GM04504 (cell line): ENCODE measurements at regions not wholly inside any gene's neighbourhood (a gene's known extent, or its start where the extent isn't known, plus 50 kb on each side); places are given as distances from the start of the nearest gene placed in this dataset.

Experiments used
- DNase-seq: peaks from one replicate; pipeline ENCODE4 v3.0.0-alpha.2; 2012; ENCODE audit warnings: low read depth

GRCh38 chr7:136064627-136065237, 87.6 kb upstream of the MTPN start:
- DNase-seq: no peak

- no peak for DNase-seq
Observed at GRCh38 chr7:136064081-136064480, 86.9 kb upstream of the MTPN start.

- DNase-seq: no peak
Observed at GRCh38 chr7:136063326-136063666, 86.1 kb upstream of the MTPN start.

- no peak for DNase-seq
Observed at GRCh38 chr7:136062625-136063325, 85.6 kb upstream of the MTPN start.

- DNase-seq: no peak
Observed at GRCh38 chr7:136061433-136061832, 84.3 kb upstream of the MTPN start.

GRCh38 chr7:136058546-136058945, 81.4 kb upstream of the MTPN start:
- no peak for DNase-seq

GRCh38 chr7:136057509-136057908, 80.3 kb upstream of the MTPN start:
- DNase-seq: no peak

GRCh38 chr7:136056651-136057231, 79.6 kb upstream of the MTPN start:
- no peak for DNase-seq

GRCh38 chr7:136055266-136055665, 78.1 kb upstream of the MTPN start:
- DNase-seq: no peak

GRCh38 chr7:136053689-136054485, 76.7 kb upstream of the MTPN start:
- DNase-seq: no peak

GRCh38 chr7:136051203-136051928, 74.2 kb upstream of the MTPN start:
- no peak for DNase-seq

- DNase-seq: no peak
Observed at GRCh38 chr7:136050462-136050847, 73.3 kb upstream of the MTPN start.

- no peak for DNase-seq
Observed at GRCh38 chr7:136049818-136050461, 72.8 kb upstream of the MTPN start.

- DNase-seq: no peak
Observed at GRCh38 chr7:136049117-136049516, 72.0 kb upstream of the MTPN start.

- DNase-seq: no peak
Observed at GRCh38 chr7:136046548-136046947, 69.4 kb upstream of the MTPN start.

- DNase-seq: no peak
Observed at GRCh38 chr7:136045992-136046391, 68.8 kb upstream of the MTPN start.

GRCh38 chr7:136045181-136045580, 68.0 kb upstream of the MTPN start:
- no peak for DNase-seq

GRCh38 chr7:136039577-136040345, 62.6 kb upstream of the MTPN start:
- DNase-seq: no peak

- no peak for DNase-seq
Observed at GRCh38 chr7:136036336-136036735, 59.2 kb upstream of the MTPN start.

GRCh38 chr7:136034132-136034531, 57.0 kb upstream of the MTPN start:
- DNase-seq: no peak
